T-cell (primary cell): ENCODE measurements at regions not wholly inside any gene's neighbourhood (a gene's known extent, or its start where the extent isn't known, plus 50 kb on each side); places are given as distances from the start of the nearest gene placed in this dataset.

Experiments used
- ATAC-seq, 4 experiments: fragments of 200-7000 bp in 3 of 4; fragments of 150-1000 bp in 1 of 4; cut with Tn5 transposase; replicated peaks in 1 of 4; 1 replicate in 3 of 4; 2 replicates in 1 of 4; pipeline ENCODE4 v1.10.0; 2021; ENCODE audit warnings: moderate library complexity in 3 of 4, mild to moderate bottlenecking in 2 of 4, moderate number of reproducible peaks in 1 of 4
- CTCF ChIA-PET, 2 donors: fragments of 300-600 bp; sonication (Branson Sonifier 250); formaldehyde crosslinking; loops; one replicate each; lab custom pipeline; 2022; ENCODE audit warnings: antibody characterized with exemption in 2 of 2; lab: Charles Lee
- POLR2A ChIA-PET, 2 donors: fragments of 300-600 bp; sonication (Branson Sonifier 250); formaldehyde crosslinking; loops; one replicate each; lab custom pipeline; 2022; ENCODE audit warnings: antibody characterized with exemption in 2 of 2; lab: Charles Lee
- DNase-seq, 35 experiments: peaks; one replicate each; pipeline versions ENCODE4 v3.0.0 to v3.0.0-alpha.2; 2013 to 2023
- H3K27ac ChIP-seq: one replicate; pipeline ENCODE4 v1.5.1; 2013; ENCODE audit warnings: low read length
- H3K27me3 ChIP-seq, 2 experiments: replicated peaks in 1 of 2; 1 replicate in 1 of 2; 2 replicates in 1 of 2; pipeline versions ENCODE4 v1.6.1 to v1.7.0; 2013; ENCODE audit warnings: low read length in 1 of 2, mixed read lengths in 1 of 2; ENCODE audit not compliant: control insufficient read depth in 2 of 2, insufficient read depth in 2 of 2; ENCODE audit errors: extremely low read depth in 1 of 2
- H3K36me3 ChIP-seq, 2 donors: 1 replicate in 1 of 2; 2 replicates in 1 of 2; pipeline versions ENCODE4 v1.6.1 to v1.7.0; 2013; ENCODE audit warnings: low read length in 1 of 2; ENCODE audit not compliant: control insufficient read depth in 2 of 2, insufficient read depth in 1 of 2; ENCODE audit errors: extremely low read depth in 1 of 2
- H3K4me1 ChIP-seq, 2 experiments: 1 replicate in 1 of 2; 2 replicates in 1 of 2; pipeline versions ENCODE4 v1.6.1 to v1.7.0; 2013; ENCODE audit warnings: low read length in 2 of 2, mixed read lengths in 1 of 2; ENCODE audit not compliant: insufficient read depth in 2 of 2, control insufficient read depth in 1 of 2; ENCODE audit errors: extremely low read depth in 1 of 2
- H3K4me3 ChIP-seq, 2 donors: 1 replicate in 1 of 2; 2 replicates in 1 of 2; pipeline versions ENCODE4 v1.5.1 to v1.7.0; 2013; ENCODE audit warnings: mild to moderate bottlenecking in 2 of 2, low read length in 1 of 2, moderate library complexity in 1 of 2; ENCODE audit not compliant: control insufficient read depth in 1 of 2; ENCODE audit errors: extremely low read depth in 1 of 2
- H3K9me3 ChIP-seq: 2 replicates; pipeline ENCODE4 v1.7.0; 2013
- H3K27ac Mint-ChIP-seq, 2 donors: one replicate each; pipeline ENCODE4 v1.8.0; 2020 to 2021; ENCODE audit warnings: mild to moderate bottlenecking in 2 of 2, mixed read lengths in 2 of 2
- H3K27me3 Mint-ChIP-seq, 2 donors: one replicate each; pipeline ENCODE4 v1.8.0; 2021 to 2022; ENCODE audit warnings: mixed read lengths in 2 of 2
- H3K36me3 Mint-ChIP-seq: one replicate; pipeline ENCODE4 v1.8.0; 2021; ENCODE audit warnings: mixed read lengths
- H3K4me1 Mint-ChIP-seq, 3 donors: one replicate each; pipeline ENCODE4 v1.8.0; 2020 to 2022; ENCODE audit warnings: mixed read lengths in 3 of 3, mild to moderate bottlenecking in 1 of 3
- H3K4me3 Mint-ChIP-seq, 3 donors: one replicate each; pipeline ENCODE4 v1.8.0; 2020 to 2022; ENCODE audit warnings: mild to moderate bottlenecking in 3 of 3, mixed read lengths in 3 of 3, moderate library complexity in 3 of 3
- H3K9me3 Mint-ChIP-seq, 3 donors: one replicate each; pipeline ENCODE4 v1.8.0; 2020 to 2022; ENCODE audit warnings: mixed read lengths in 3 of 3
- WGBS: methylation state at CpG from one replicate; pipeline ENCODE4 v1.1.5; 2013; ENCODE audit warnings: missing lambda C conversion rate; ENCODE audit not compliant: insufficient coverage; 5-methylcytosine and 5-hydroxymethylcytosine counted together

DNA sequence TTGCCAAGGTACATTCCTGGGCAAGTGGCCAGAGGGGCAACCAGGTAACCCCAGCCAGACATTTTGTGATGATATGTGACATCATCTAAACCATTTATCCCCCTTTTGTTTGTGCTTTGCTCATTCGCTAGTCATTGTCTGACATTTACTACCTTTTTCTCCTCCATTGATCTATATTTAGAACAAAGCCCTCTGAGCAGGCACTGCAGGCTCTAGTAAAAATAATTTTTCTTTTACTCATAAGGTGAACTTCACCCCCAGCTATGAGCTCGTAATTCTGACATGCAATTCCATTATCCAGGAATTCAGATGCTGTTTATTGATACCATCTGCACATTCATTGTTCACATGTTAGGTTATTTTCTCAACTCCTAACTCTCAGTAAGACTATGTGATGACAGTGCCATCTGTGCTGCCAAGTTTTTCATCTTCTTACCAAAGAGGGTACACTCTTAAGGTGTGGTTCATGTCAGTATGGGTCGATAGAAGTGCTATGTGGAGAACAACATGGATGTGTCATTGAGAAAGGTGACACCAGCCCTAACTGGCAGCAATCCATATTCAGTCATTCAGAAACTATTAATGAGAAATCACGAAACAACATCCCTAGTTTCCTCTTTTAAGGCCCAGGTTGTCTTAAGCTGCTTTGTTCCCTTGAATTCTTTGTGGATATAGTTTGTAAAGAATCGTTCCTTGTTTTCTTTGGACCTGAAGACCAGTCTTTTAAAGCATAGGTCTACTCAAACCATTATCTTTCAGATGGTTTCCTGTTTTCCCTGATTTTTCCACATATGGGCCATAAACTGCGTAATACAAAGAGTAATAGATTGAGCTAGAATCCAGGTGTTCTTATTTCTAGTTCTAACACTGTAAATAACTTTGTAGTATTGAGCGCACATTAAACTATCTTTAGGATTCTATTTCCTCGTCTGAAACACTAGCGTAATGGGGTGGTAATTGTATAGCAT is 978.1 kb upstream of the CDH2 start:
- H3K27ac ChIP-seq = no peak overlapping the region
- no peak for ATAC-seq
- WGBS = 100% methylated on average over 1 of the region's 9 CpGs
- no peak overlapping the region for H3K4me3 ChIP-seq
- no peak overlapping the region for H3K4me3 Mint-ChIP-seq
- H3K4me1 ChIP-seq = no peaks in the 10 kb centered on the region
- DNase-seq = no peak
- no peaks in the 10 kb centered on the region for H3K27me3 ChIP-seq
- H3K27me3 Mint-ChIP-seq = no peaks in the 10 kb centered on the region
- ChIA-PET CTCF (interaction anchor here in 1 of 2 donors (0.7 kb wide), 1 partner anchor 614 kb away, joined by 3 read pairs; no protein-coding TSS in a partner anchor), POLR2A (no interaction called here)
- H3K4me1 Mint-ChIP-seq = no peaks in the 10 kb centered on the region
- H3K36me3 ChIP-seq = no peaks in the 10 kb centered on the region
- no peaks in the 10 kb centered on the region for H3K9me3 ChIP-seq
- no peaks in the 10 kb centered on the region for H3K36me3 Mint-ChIP-seq
- H3K27ac Mint-ChIP-seq = no peak overlapping the region
- H3K9me3 Mint-ChIP-seq = peaks cover 9 to 24% (median 15%) of the 10 kb centered on the region in 3 donors

DNA sequence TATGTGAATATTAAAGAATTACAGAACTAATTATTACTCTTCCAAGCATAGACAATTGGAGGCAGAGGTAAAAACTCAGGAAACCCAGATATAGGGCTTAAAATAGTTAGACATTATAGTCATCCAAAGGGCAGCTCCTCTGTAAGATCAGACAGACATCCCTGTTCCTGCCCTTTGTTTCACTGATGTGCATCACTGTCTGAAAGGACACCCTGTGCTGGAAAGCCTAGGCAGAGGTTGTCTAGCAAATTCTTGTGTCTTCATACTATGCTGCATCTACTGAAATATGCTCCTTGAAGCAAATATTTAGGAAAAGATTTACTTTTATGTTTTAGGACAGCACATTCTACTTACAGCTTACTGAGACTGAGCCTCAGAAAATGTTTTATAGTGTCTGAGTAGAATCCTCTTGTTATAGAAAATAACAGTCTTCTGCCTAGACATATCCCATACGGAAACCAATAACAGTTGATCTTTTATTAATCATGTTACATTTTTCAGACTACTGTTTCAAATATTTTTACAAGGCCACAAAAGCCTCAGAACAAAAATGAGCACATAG is 977.3 kb upstream of the CDH2 start:
- no peak overlapping the region for H3K27ac Mint-ChIP-seq
- no peaks in the 10 kb centered on the region for H3K4me1 Mint-ChIP-seq
- CTCF ChIA-PET = interaction anchor here in 1 of 2 donors (0.7 kb wide), 1 partner anchor 614 kb away, joined by 3 read pairs; no protein-coding TSS in a partner anchor

DNA sequence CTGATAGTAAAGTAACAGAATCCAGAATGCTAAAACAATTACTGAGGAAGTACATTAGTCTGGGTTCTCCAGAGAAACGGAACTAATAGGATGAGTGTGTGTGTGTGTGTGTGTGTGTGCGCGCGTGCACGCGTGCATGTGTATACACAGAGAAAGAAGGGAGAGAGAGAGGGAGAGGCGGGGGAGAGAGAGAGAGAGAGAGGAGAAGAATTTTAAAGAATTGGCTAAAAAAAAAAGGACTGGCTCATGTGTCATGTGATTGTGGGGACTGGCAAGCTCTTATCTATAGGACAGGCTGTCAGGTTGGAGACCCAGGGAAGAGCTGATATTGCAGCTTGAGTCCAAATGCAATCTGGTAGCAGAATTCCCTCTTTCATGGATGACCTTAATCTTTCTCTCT is 976.2 kb upstream of the CDH2 start:
- no peak for DNase-seq
- no peaks in the 10 kb centered on the region for H3K4me1 ChIP-seq
- Mint-ChIP-seq H3K27me3 (no peaks in the 10 kb centered on the region), H3K36me3 (no peaks in the 10 kb centered on the region), H3K4me1 (no peaks in the 10 kb centered on the region), H3K4me3 (no peak overlapping the region), H3K9me3 (peaks cover 5 to 32% (median 20%) of the 10 kb centered on the region in 3 donors), H3K27ac (no peak overlapping the region)
- ATAC-seq = no peak
- H3K4me3 ChIP-seq = no peak overlapping the region
- no peaks in the 10 kb centered on the region for H3K36me3 ChIP-seq
- no peaks in the 10 kb centered on the region for H3K9me3 ChIP-seq
- no peaks in the 10 kb centered on the region for H3K27me3 ChIP-seq
- ChIA-PET POLR2A (no interaction called here), CTCF (no interaction called here)
- no peak overlapping the region for H3K27ac ChIP-seq
- 71% methylated on average over 7 of the region's 7 CpGs for WGBS

More for the DNA sequence above, 977.3 kb upstream of the CDH2 start:
- no peaks in the 10 kb centered on the region for H3K4me1 ChIP-seq
- no peak for ATAC-seq
- H3K9me3 Mint-ChIP-seq = peaks cover 9 to 29% (median 16%) of the 10 kb centered on the region in 3 donors
- POLR2A ChIA-PET = no interaction called here
- no peak overlapping the region for H3K4me3 Mint-ChIP-seq
- no peaks in the 10 kb centered on the region for H3K27me3 Mint-ChIP-seq
- no peak overlapping the region for H3K27ac ChIP-seq
- no peaks in the 10 kb centered on the region for H3K36me3 Mint-ChIP-seq
- H3K36me3 ChIP-seq = no peaks in the 10 kb centered on the region
- H3K4me3 ChIP-seq = no peak overlapping the region
- no peaks in the 10 kb centered on the region for H3K9me3 ChIP-seq
- no peaks in the 10 kb centered on the region for H3K27me3 ChIP-seq
- WGBS = no CpG with 5 or more reads among the region's 1 CpG
- no peak for DNase-seq

DNA sequence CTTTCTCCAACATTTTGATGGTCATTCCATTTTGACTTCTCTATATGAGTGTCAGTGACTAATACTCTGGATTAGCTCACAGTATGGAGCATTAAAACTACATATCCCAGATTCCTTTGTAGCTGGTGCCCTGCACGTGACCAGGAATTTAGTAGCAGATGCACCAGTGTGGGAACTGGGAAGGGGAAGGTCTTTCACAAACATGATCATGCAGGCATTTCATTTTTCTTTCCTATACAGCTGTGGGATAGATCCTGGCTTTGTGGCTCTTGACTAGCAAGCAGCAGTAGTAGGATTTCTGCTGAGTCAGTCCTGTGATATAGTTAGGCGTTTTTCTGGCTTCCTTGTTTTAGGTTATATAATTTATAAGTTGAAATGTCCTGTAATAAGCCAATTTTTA is 971.0 kb upstream of the CDH2 start:
- no peaks in the 10 kb centered on the region for H3K36me3 Mint-ChIP-seq
- no peaks in the 10 kb centered on the region for H3K36me3 ChIP-seq
- DNase-seq (no peak), ATAC-seq (no peak)
- ChIA-PET POLR2A (no interaction called here), CTCF (no interaction called here)
- H3K27ac ChIP-seq = no peak overlapping the region
- no peaks in the 10 kb centered on the region for H3K4me1 Mint-ChIP-seq
- no peak overlapping the region for H3K27ac Mint-ChIP-seq
- no peak overlapping the region for H3K4me3 Mint-ChIP-seq
- no peak overlapping the region for H3K4me3 ChIP-seq
- no CpG with 5 or more reads among the region's 2 CpGs for WGBS
- H3K4me1 ChIP-seq = no peaks in the 10 kb centered on the region
- H3K9me3 Mint-ChIP-seq = peaks cover 2 to 24% (median 18%) of the 10 kb centered on the region in 3 donors
- H3K9me3 ChIP-seq = no peaks in the 10 kb centered on the region
- no peaks in the 10 kb centered on the region for H3K27me3 Mint-ChIP-seq
- no peaks in the 10 kb centered on the region for H3K27me3 ChIP-seq

DNA sequence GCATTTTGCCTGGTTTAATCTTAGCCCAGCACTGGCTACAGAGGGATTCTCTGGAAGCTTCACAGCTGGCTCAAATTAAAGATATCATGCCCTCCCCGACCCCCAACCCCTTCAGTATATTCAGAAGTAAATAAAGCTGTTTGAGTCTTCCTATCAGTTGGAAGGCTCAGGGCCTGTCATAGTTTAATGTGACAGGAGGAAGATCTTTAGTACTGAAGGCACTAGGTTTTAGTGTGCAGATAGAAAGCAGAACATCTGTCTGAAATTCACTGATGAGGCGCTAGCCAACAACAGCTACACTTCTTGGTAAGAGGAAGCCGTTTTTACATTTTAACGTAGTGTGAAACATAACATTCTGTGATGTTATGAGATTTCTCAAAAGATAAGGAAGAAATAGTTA is 969.1 kb upstream of the CDH2 start:
- CTCF ChIA-PET = interaction anchor here in 1 of 2 donors (0.7 kb wide), 1 partner anchor 21 kb away, joined by 3 read pairs; no protein-coding TSS in a partner anchor

DNA sequence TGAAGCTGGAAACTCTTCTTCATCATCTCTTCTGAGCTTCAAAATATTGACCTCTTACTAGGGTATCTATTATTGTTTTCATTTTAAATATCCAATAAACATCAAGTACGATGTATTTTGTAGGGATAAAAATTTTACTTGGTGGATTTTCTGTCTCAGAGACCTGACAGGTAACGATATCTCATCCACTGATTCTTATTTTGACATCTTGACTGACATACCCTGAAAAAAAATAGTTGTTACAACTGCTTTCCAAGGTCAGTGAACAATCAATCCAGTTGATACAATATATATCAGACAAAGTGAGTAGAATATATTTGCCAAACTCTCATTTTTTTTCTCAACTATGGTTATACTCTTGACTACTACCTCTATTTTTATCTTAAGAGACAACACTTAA is 963.7 kb upstream of the CDH2 start:
- Histone ChIP-seq H3K4me1 (no peaks in the 10 kb centered on the region), H3K36me3 (no peaks in the 10 kb centered on the region), H3K4me3 (no peak overlapping the region), H3K9me3 (no peaks in the 10 kb centered on the region), H3K27me3 (no peaks in the 10 kb centered on the region), H3K27ac (no peak overlapping the region)
- no peak for ATAC-seq
- H3K4me1 Mint-ChIP-seq = no peaks in the 10 kb centered on the region
- CTCF ChIA-PET = no interaction called here
- WGBS = no CpG with 5 or more reads among the region's 2 CpGs
- H3K36me3 Mint-ChIP-seq = no peaks in the 10 kb centered on the region
- DNase-seq = no peak
- POLR2A ChIA-PET = interaction anchor here in 1 of 2 donors (0.5 kb wide), 1 partner anchor 348 kb away, joined by 7 read pairs; no protein-coding TSS in a partner anchor
- no peak overlapping the region for H3K4me3 Mint-ChIP-seq
- peaks cover 4 to 23% (median 10%) of the 10 kb centered on the region in 3 donors for H3K9me3 Mint-ChIP-seq
- no peaks in the 10 kb centered on the region for H3K27me3 Mint-ChIP-seq
- no peak overlapping the region for H3K27ac Mint-ChIP-seq

More for the DNA sequence above, 969.1 kb upstream of the CDH2 start:
- DNase-seq = no peak
- no peak overlapping the region for H3K4me3 Mint-ChIP-seq
- H3K36me3 ChIP-seq = no peaks in the 10 kb centered on the region
- no peaks in the 10 kb centered on the region for H3K27me3 ChIP-seq
- no peak for ATAC-seq
- H3K9me3 Mint-ChIP-seq = peaks cover 0 to 26% (median 19%) of the 10 kb centered on the region in 3 donors
- no peaks in the 10 kb centered on the region for H3K27me3 Mint-ChIP-seq
- no peak overlapping the region for H3K4me3 ChIP-seq
- H3K27ac Mint-ChIP-seq = no peak overlapping the region
- H3K27ac ChIP-seq = no peak overlapping the region
- no peaks in the 10 kb centered on the region for H3K4me1 ChIP-seq
- no CpG with 5 or more reads among the region's 4 CpGs for WGBS
- no peaks in the 10 kb centered on the region for H3K9me3 ChIP-seq
- H3K4me1 Mint-ChIP-seq = no peaks in the 10 kb centered on the region
- no peaks in the 10 kb centered on the region for H3K36me3 Mint-ChIP-seq
- POLR2A ChIA-PET = no interaction called here
